ENCODE measurements at regions not wholly inside any gene's neighbourhood (a gene's known extent, or its start where the extent isn't known, plus 50 kb on each side); places are given as distances from the start of the nearest gene placed in this dataset.

DNA sequence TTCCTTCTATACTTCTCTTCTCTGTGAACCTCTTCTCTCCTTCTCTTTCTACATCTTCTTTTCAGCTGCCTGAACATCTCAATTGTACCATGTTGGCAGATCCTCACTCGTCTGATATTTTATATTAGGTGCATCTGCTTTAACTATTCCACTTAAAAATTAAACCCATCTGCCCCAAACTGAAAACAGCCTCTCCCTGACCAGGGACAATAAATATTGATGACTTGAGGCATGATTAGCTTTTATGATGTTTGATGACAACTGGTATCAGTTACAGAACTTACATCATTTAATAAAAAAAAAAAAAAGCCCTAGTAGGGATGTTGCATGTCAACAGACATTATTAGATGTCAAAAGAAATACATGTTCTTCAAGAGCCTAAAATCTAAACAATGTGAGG lies 79.8 kb upstream of the HABP2 start:
- no peak for ATAC-seq (ENCODE audit: insufficient read depth, low read depth)

DNA sequence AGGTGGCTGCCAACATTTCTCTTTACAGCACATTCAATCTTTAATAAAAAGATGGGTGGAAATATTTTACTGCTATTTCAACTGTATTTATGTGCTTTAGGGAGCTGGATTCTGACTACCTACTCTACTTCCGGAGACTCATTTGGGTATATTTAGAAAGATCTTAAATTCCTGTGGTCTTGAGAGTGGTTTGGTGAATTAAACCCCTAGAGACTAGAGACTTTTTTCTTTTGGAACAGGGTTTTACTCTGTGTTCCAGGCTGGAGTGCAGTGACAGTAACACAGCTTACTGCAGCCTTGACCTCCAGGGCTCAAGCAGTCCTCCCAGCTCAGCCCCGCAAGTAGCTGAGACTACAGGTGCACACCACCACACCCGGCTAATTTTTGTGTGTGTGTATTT lies 79.0 kb upstream of the HABP2 start:
- Histone ChIP-seq H3K4me3 (ENCODE audit: low read depth in 1 of 2, low read length in 2 of 2) (no peak overlapping the region), H3K9ac (ENCODE audit: low read depth, low read length) (no peak overlapping the region), H4K20me1 (ENCODE audit: insufficient read depth, low read length) (no peaks in the 10 kb centered on the region), H3K4me1 (ENCODE audit: insufficient read depth, low read length) (no peaks in the 10 kb centered on the region), H3K36me3 (ENCODE audit: insufficient read depth, low read length) (no peaks in the 10 kb centered on the region), H3K27ac (ENCODE audit: low read length) (no peak overlapping the region), H3K9me3 (ENCODE audit: insufficient read depth, low read length, severe bottlenecking) (peaks cover 3% of the 10 kb centered on the region), H3K27me3 (ENCODE audit: insufficient read depth, low read length, poor library complexity) (no peaks in the 10 kb centered on the region), H3K79me2 (ENCODE audit: insufficient read depth, low read length) (no peaks in the 10 kb centered on the region), H2AFZ (ENCODE audit: low read depth, low read length) (no peak overlapping the region), H3K4me2 (ENCODE audit: insufficient read depth, low read length) (no peak overlapping the region)
- DNase-seq (no peak), ATAC-seq (ENCODE audit: insufficient read depth, low read depth) (no peak)
- TF ChIP-seq, protein P1, sequence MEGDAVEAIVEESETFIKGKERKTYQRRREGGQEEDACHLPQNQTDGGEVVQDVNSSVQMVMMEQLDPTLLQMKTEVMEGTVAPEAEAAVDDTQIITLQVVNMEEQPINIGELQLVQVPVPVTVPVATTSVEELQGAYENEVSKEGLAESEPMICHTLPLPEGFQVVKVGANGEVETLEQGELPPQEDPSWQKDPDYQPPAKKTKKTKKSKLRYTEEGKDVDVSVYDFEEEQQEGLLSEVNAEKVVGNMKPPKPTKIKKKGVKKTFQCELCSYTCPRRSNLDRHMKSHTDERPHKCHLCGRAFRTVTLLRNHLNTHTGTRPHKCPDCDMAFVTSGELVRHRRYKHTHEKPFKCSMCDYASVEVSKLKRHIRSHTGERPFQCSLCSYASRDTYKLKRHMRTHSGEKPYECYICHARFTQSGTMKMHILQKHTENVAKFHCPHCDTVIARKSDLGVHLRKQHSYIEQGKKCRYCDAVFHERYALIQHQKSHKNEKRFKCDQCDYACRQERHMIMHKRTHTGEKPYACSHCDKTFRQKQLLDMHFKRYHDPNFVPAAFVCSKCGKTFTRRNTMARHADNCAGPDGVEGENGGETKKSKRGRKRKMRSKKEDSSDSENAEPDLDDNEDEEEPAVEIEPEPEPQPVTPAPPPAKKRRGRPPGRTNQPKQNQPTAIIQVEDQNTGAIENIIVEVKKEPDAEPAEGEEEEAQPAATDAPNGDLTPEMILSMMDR (IDR thresholded peaks at IDR 0.05; ENCODE audit: borderline replicate concordance, extremely low read depth, low read length, poor library complexity, severe bottlenecking), result no peak
- no peak for TF ChIP-seq EZH2 (IDR thresholded peaks at IDR 0.05; ENCODE audit: borderline replicate concordance, low read depth, low read length, severe bottlenecking)

More for the DNA sequence above, 79.8 kb upstream of the HABP2 start:
- H3K36me3 ChIP-seq (ENCODE audit: insufficient read depth, low read length), result no peaks in the 10 kb centered on the region
- no peaks in the 10 kb centered on the region for H3K4me1 ChIP-seq (ENCODE audit: insufficient read depth, low read length)
- no peaks in the 10 kb centered on the region for H4K20me1 ChIP-seq (ENCODE audit: insufficient read depth, low read length)
- no peaks in the 10 kb centered on the region for H3K9me3 ChIP-seq (ENCODE audit: insufficient read depth, low read length, severe bottlenecking)
- no peak overlapping the region for H3K9ac ChIP-seq (ENCODE audit: low read depth, low read length)
- no peak overlapping the region for H3K4me3 ChIP-seq (ENCODE audit: low read depth in 1 of 2, low read length in 2 of 2)
- DNase-seq, result no peak
- TF ChIP-seq, protein P1 (IDR thresholded peaks at IDR 0.05; ENCODE audit: borderline replicate concordance, extremely low read depth, low read length, poor library complexity, severe bottlenecking), result no peak
- no peak for TF ChIP-seq EZH2 (IDR thresholded peaks at IDR 0.05; ENCODE audit: borderline replicate concordance, low read depth, low read length, severe bottlenecking)
- H3K27ac ChIP-seq (ENCODE audit: low read length), result no peak overlapping the region
- H3K79me2 ChIP-seq (ENCODE audit: insufficient read depth, low read length), result no peaks in the 10 kb centered on the region
- H3K4me2 ChIP-seq (ENCODE audit: insufficient read depth, low read length), result no peak overlapping the region
- no peak overlapping the region for H2AFZ ChIP-seq (ENCODE audit: low read depth, low read length)
- H3K27me3 ChIP-seq (ENCODE audit: insufficient read depth, low read length, poor library complexity), result no peaks in the 10 kb centered on the region

DNA sequence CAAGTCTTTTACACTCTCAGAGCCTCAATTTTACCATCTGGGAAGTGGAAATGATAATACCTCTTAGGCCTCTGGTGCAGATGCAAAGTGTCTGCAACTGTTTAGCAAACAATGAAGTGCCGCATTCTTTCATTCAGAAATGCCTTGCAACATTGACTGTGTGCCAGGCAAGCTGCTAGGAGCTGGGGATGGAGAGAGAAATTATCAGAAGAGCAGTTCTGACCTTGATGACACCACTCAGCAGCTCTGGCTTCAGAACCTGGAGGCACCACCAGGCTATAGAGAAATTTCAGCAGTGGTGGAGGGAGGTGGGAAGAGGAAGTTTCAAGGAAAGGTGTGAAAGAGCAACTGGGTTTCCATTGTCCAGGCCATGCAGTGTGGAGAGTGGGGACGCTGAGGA lies 78.1 kb upstream of the HABP2 start:
- Histone ChIP-seq H3K27ac (ENCODE audit: low read length) (no peak overlapping the region), H3K79me2 (ENCODE audit: insufficient read depth, low read length) (no peaks in the 10 kb centered on the region), H3K4me1 (ENCODE audit: insufficient read depth, low read length) (no peaks in the 10 kb centered on the region), H3K27me3 (ENCODE audit: insufficient read depth, low read length, poor library complexity) (no peaks in the 10 kb centered on the region), H3K9me3 (ENCODE audit: insufficient read depth, low read length, severe bottlenecking) (peaks cover 10% of the 10 kb centered on the region), H2AFZ (ENCODE audit: low read depth, low read length) (no peak overlapping the region), H4K20me1 (ENCODE audit: insufficient read depth, low read length) (no peaks in the 10 kb centered on the region), H3K36me3 (ENCODE audit: insufficient read depth, low read length) (no peaks in the 10 kb centered on the region), H3K4me3 (ENCODE audit: low read depth in 1 of 2, low read length in 2 of 2) (no peak overlapping the region), H3K4me2 (ENCODE audit: insufficient read depth, low read length) (no peak overlapping the region), H3K9ac (ENCODE audit: low read depth, low read length) (no peak overlapping the region)
- TF ChIP-seq EZH2 (IDR thresholded peaks at IDR 0.05; ENCODE audit: borderline replicate concordance, low read depth, low read length, severe bottlenecking), result no peak
- TF ChIP-seq, protein P1 (IDR thresholded peaks at IDR 0.05; ENCODE audit: borderline replicate concordance, extremely low read depth, low read length, poor library complexity, severe bottlenecking), result no peak
- DNase-seq, result no peak
- ATAC-seq (ENCODE audit: insufficient read depth, low read depth), result no peak

DNA sequence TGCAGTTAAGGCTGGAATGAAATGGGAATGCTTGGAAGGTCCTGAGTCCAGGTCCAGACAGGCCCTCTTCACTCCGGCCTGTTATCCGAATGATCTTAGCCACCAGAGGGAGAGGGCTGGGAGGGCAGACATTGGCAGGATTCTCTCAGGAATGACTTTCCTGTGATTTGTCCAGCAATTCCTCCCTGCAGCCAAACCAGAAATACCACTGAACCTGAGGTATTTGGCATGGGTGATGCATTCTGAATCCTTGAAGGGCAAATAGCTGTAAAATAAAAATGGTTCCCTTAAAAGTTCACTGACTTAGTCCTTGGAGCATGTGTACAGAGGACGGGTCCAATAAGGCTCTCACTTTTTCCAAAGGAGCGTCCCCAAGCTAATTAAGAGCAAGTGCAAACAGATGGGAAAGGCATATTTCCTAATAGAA lies 77.5 kb upstream of the HABP2 start:
- Histone ChIP-seq H3K4me1 (ENCODE audit: insufficient read depth, low read length) (no peaks in the 10 kb centered on the region), H4K20me1 (ENCODE audit: insufficient read depth, low read length) (no peaks in the 10 kb centered on the region), H3K4me2 (ENCODE audit: insufficient read depth, low read length) (no peak overlapping the region), H3K9me3 (ENCODE audit: insufficient read depth, low read length, severe bottlenecking) (peaks cover 16% of the 10 kb centered on the region), H3K79me2 (ENCODE audit: insufficient read depth, low read length) (no peaks in the 10 kb centered on the region), H3K27ac (ENCODE audit: low read length) (no peak overlapping the region), H3K9ac (ENCODE audit: low read depth, low read length) (no peak overlapping the region), H3K27me3 (ENCODE audit: insufficient read depth, low read length, poor library complexity) (no peaks in the 10 kb centered on the region), H3K36me3 (ENCODE audit: insufficient read depth, low read length) (no peaks in the 10 kb centered on the region), H3K4me3 (ENCODE audit: low read depth in 1 of 2, low read length in 2 of 2) (no peak overlapping the region), H2AFZ (ENCODE audit: low read depth, low read length) (no peak overlapping the region)
- TF ChIP-seq EZH2 (IDR thresholded peaks at IDR 0.05; ENCODE audit: borderline replicate concordance, low read depth, low read length, severe bottlenecking), result no peak
- TF ChIP-seq, protein P1 (IDR thresholded peaks at IDR 0.05; ENCODE audit: borderline replicate concordance, extremely low read depth, low read length, poor library complexity, severe bottlenecking), result no peak
- ATAC-seq (ENCODE audit: insufficient read depth, low read depth) (no peak), DNase-seq (no peak)
